Chondrocyte (in vitro differentiated cells): ENCODE measurements at regions not wholly inside any gene's neighbourhood (a gene's known extent, or its start where the extent isn't known, plus 50 kb on each side); places are given as distances from the start of the nearest gene placed in this dataset.
"Not testable (repeated sequence)": the region's sequence is repeated elsewhere in the genome, so short reads cannot be mapped to it uniquely, and the experiment has no call there.

Experiments used
- DNase-seq: peaks from one replicate; pipeline ENCODE4 v3.0.0; 2021; ENCODE audit warnings: mixed read lengths, low spot score
- H3K27ac Mint-ChIP-seq: one replicate; pipeline ENCODE4 v1.8.0; 2021; ENCODE audit warnings: mild to moderate bottlenecking, moderate library complexity, mixed read lengths; ENCODE audit not compliant: unreplicated experiment
- H3K27me3 Mint-ChIP-seq: 2 replicates; pipeline ENCODE4 v1.8.0; 2021; ENCODE audit warnings: low read depth, mixed read lengths
- H3K36me3 Mint-ChIP-seq: 2 replicates; pipeline ENCODE4 v1.8.0; 2021; ENCODE audit warnings: low read depth, mixed read lengths
- H3K4me1 Mint-ChIP-seq: 2 replicates; pipeline ENCODE4 v1.8.0; 2021; ENCODE audit warnings: low read depth, mild to moderate bottlenecking, mixed read lengths
- H3K4me3 Mint-ChIP-seq: one replicate; pipeline ENCODE4 v1.8.0; 2021; ENCODE audit warnings: mild to moderate bottlenecking, moderate library complexity, mixed read lengths; ENCODE audit not compliant: unreplicated experiment
- H3K9me3 Mint-ChIP-seq: 2 replicates; pipeline ENCODE4 v1.8.0; 2021; ENCODE audit warnings: low read depth, mixed read lengths
- TF ChIP-seq, protein P1 (sequence below): fragments of 200-600 bp; sonication (generic); IDR thresholded peaks from 2 replicates; pipeline ENCODE4 v1.5.0; 2021; ENCODE audit warnings: antibody characterized with exemption, mild to moderate bottlenecking, moderate library complexity

- Mint-ChIP-seq H3K27ac (no peak overlapping the region), H3K9me3 (peaks cover 22% of the 10 kb centered on the region), H3K4me3 (no peak overlapping the region), H3K36me3 (no peaks in the 10 kb centered on the region), H3K27me3 (no peaks in the 10 kb centered on the region), H3K4me1 (no peaks in the 10 kb centered on the region)
- TF ChIP-seq, protein P1, sequence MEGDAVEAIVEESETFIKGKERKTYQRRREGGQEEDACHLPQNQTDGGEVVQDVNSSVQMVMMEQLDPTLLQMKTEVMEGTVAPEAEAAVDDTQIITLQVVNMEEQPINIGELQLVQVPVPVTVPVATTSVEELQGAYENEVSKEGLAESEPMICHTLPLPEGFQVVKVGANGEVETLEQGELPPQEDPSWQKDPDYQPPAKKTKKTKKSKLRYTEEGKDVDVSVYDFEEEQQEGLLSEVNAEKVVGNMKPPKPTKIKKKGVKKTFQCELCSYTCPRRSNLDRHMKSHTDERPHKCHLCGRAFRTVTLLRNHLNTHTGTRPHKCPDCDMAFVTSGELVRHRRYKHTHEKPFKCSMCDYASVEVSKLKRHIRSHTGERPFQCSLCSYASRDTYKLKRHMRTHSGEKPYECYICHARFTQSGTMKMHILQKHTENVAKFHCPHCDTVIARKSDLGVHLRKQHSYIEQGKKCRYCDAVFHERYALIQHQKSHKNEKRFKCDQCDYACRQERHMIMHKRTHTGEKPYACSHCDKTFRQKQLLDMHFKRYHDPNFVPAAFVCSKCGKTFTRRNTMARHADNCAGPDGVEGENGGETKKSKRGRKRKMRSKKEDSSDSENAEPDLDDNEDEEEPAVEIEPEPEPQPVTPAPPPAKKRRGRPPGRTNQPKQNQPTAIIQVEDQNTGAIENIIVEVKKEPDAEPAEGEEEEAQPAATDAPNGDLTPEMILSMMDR, result no peak
- DNase-seq, result no peak
Observed at GRCh38 chr20:43355610-43356009, 102.1 kb upstream of the SRSF6 start.

- DNase-seq, result no peak
- TF ChIP-seq, protein P1, result no peak
- Mint-ChIP-seq H3K4me3 (no peak overlapping the region), H3K27ac (no peak overlapping the region), H3K9me3 (peaks cover 16% of the 10 kb centered on the region), H3K27me3 (no peaks in the 10 kb centered on the region), H3K36me3 (no peaks in the 10 kb centered on the region), H3K4me1 (no peaks in the 10 kb centered on the region)
Observed at GRCh38 chr20:43352996-43353395, 104.7 kb upstream of the SRSF6 start.

DNA sequence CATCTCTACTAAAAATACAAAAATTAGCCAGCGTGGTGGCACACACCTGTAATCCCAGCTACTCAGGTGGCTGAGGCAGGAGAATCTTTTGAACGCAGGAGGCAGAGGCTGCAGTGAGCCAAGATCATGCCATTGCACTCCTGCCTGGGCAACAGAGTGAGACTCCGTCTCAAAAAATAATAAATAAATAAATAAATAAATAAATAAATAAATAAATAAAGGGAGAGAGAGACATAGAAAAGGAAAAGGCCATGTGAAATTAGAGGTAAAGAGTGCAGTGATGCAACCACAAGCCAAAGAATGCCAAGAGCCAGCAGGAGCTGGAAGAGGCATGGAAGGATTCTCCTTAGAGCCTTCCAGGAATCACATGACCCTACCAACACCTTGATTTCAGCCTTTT, 107.0 kb upstream of the SRSF6 start:
- peaks cover 17% of the 10 kb centered on the region for H3K9me3 Mint-ChIP-seq
- not testable (repeated sequence) for H3K36me3 Mint-ChIP-seq, DNase-seq, H3K4me3 Mint-ChIP-seq, H3K27ac Mint-ChIP-seq, H3K4me1 Mint-ChIP-seq, H3K27me3 Mint-ChIP-seq

- H3K4me1 Mint-ChIP-seq, result no peaks in the 10 kb centered on the region
- TF ChIP-seq, protein P1, result no peak
- H3K27me3 Mint-ChIP-seq, result no peaks in the 10 kb centered on the region
- H3K27ac Mint-ChIP-seq, result no peak overlapping the region
- peaks cover 22% of the 10 kb centered on the region for H3K9me3 Mint-ChIP-seq
- no peak overlapping the region for H3K4me3 Mint-ChIP-seq
- no peak for DNase-seq
- H3K36me3 Mint-ChIP-seq, result no peaks in the 10 kb centered on the region
Observed at GRCh38 chr20:43349841-43350240, 107.9 kb upstream of the SRSF6 start.

GRCh38 chr20:43347839-43348238, 109.9 kb upstream of the SRSF6 start:
- H3K4me1 Mint-ChIP-seq, H3K27ac Mint-ChIP-seq, H3K36me3 Mint-ChIP-seq, H3K27me3 Mint-ChIP-seq, DNase-seq, H3K4me3 Mint-ChIP-seq: not testable (repeated sequence)
- H3K9me3 Mint-ChIP-seq, result peaks cover 33% of the 10 kb centered on the region

DNA sequence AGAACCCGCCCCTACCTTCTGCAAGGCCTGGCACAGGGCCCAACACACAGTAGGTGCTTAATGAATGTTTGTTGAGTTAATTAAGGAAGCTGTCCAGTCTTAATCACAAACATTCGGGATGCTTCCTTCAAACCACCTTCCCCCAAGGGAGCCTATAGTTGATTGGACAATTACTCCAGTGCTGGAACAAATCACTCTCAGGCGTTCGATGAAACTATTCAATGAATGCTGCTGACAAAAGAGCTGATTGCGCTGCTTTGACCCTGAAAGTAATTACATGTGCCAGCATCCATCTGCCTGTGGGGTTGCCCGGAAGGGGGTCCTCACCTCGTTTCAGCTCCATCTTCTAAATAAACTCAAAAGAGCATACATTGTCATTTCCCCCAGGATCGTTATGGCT, 112.0 kb upstream of the SRSF6 start:
- H3K27ac Mint-ChIP-seq, result no peak overlapping the region
- no peaks in the 10 kb centered on the region for H3K27me3 Mint-ChIP-seq
- no peaks in the 10 kb centered on the region for H3K4me1 Mint-ChIP-seq
- H3K9me3 Mint-ChIP-seq, result peaks cover 23% of the 10 kb centered on the region
- peaks cover 3% of the 10 kb centered on the region for H3K36me3 Mint-ChIP-seq
- TF ChIP-seq, protein P1, result no peak
- DNase-seq, result no peak
- no peak overlapping the region for H3K4me3 Mint-ChIP-seq
